ENCODE measurements at regions not wholly inside any gene's neighbourhood (a gene's known extent, or its start where the extent isn't known, plus 50 kb on each side); places are given as distances from the start of the nearest gene placed in this dataset.
"Not testable (repeated sequence)": the region's sequence is repeated elsewhere in the genome, so short reads cannot be mapped to it uniquely, and the experiment has no call there.

GRCh38 chr7:96561892-96562291 lies 147.8 kb downstream of the SEM1 start:
- Histone ChIP-seq H3K9me3 (no peaks in the 10 kb centered on the region), H3K36me3 (no peaks in the 10 kb centered on the region), H3K27ac (no peak overlapping the region), H3K4me3 (no peak overlapping the region), H3K27me3 (no peaks in the 10 kb centered on the region), H3K4me1 (no peaks in the 10 kb centered on the region)
- intact Hi-C loops (cut with DNase I; ENCODE audit: low total_unique reads) = no loop called here
- in situ Hi-C loops (cut with MboI; ENCODE audit: low pct_ligation_motif_present in 1 of 4, low pct_unique_long_range_greater_than_20kb in 1 of 4, low sequenced_read_pairs in 3 of 4) = no loop called here
- TF ChIP-seq POLR2A (IDR thresholded peaks at IDR 0.05) (no peak), EP300 (IDR thresholded peaks at IDR 0.05; ENCODE audit: low read depth) (no peak), CTCF (IDR thresholded peaks at IDR 0.05) (no peak), POLR2AphosphoS5 (IDR thresholded peaks at IDR 0.05) (no peak)
- no peak for DNase-seq
- WGBS, 2 donors (ENCODE audit: low coverage in 1 of 2) = 70 to 86% methylated on average over 1 of the region's 1 CpG

DNA sequence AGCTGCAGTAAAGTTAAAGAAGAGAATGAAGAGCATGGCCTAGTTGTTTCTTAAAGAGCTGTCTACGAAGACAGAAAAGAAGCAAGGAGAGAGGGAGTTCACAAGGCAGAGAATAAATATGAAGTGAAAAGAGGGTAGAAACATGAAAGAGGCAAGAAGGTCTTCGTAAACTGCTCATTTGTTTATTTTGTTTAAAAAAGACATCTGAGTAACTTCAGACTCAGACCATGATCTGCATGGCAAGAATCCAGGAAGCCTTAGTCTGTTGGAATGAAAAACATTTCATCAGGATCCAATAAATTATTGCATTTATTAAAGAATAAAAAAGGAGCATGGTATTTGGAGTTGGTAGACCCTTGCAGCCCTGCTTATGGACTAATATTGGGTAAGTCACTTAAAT lies 151.1 kb downstream of the SEM1 start:
- no peaks in the 10 kb centered on the region for H3K36me3 ChIP-seq
- 61% methylated on average over 2 of the region's 2 CpGs for WGBS, 2 donors (ENCODE audit: low coverage in 1 of 2)
- DNase-seq = no peak
- no peak overlapping the region for H3K27ac ChIP-seq
- no peaks in the 10 kb centered on the region for H3K4me1 ChIP-seq
- TF ChIP-seq POLR2AphosphoS5 (IDR thresholded peaks at IDR 0.05) (no peak), EP300 (IDR thresholded peaks at IDR 0.05; ENCODE audit: low read depth) (no peak), POLR2A (IDR thresholded peaks at IDR 0.05) (no peak), CTCF (IDR thresholded peaks at IDR 0.05) (no peak)
- no peaks in the 10 kb centered on the region for H3K9me3 ChIP-seq
- no peak overlapping the region for H3K4me3 ChIP-seq
- in situ Hi-C loops (cut with MboI; ENCODE audit: low pct_ligation_motif_present in 1 of 4, low pct_unique_long_range_greater_than_20kb in 1 of 4, low sequenced_read_pairs in 3 of 4) (no loop called here), intact Hi-C loops (cut with DNase I; ENCODE audit: low total_unique reads) (no loop called here)
- H3K27me3 ChIP-seq = no peaks in the 10 kb centered on the region

DNA sequence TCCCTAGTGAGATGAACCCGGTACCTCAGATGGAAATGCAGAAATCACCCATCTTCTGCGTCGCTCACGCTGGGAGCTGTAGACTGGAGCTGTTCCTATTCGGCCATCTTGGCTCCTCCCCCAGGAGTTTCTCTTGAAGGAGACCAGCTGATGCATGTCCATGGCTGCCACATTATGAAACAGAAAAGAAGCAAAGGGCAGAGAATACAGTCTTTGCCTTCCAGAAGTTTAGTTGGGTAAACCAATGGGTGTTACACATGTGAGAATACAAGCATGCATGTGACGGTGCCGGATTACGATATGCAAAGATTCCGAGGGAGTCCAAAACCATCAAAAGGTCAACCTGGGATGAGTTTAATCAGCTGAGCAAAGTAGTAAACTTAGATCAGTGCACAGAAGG lies 151.6 kb downstream of the SEM1 start:
- Histone ChIP-seq H3K4me1 (no peaks in the 10 kb centered on the region), H3K27ac (no peak overlapping the region), H3K27me3 (no peaks in the 10 kb centered on the region), H3K9me3 (no peaks in the 10 kb centered on the region), H3K36me3 (no peaks in the 10 kb centered on the region), H3K4me3 (no peak overlapping the region)
- TF ChIP-seq POLR2AphosphoS5 (IDR thresholded peaks at IDR 0.05) (no peak), POLR2A (IDR thresholded peaks at IDR 0.05) (no peak), CTCF (IDR thresholded peaks at IDR 0.05) (no peak), EP300 (IDR thresholded peaks at IDR 0.05; ENCODE audit: low read depth) (no peak)
- no peak for DNase-seq
- WGBS, 2 donors (ENCODE audit: low coverage in 1 of 2) = 67 to 98% methylated on average over 4 to 9 of the region's 9 CpGs
- intact Hi-C loops (cut with DNase I; ENCODE audit: low total_unique reads) (no loop called here), in situ Hi-C loops (cut with MboI; ENCODE audit: low pct_ligation_motif_present in 1 of 4, low pct_unique_long_range_greater_than_20kb in 1 of 4, low sequenced_read_pairs in 3 of 4) (no loop called here)

- H3K27me3 ChIP-seq; H3K27ac ChIP-seq; intact Hi-C loops (cut with DNase I; ENCODE audit: low total_unique reads); H3K9me3 ChIP-seq; H3K4me3 ChIP-seq; in situ Hi-C loops (cut with MboI; ENCODE audit: low pct_ligation_motif_present in 1 of 4, low pct_unique_long_range_greater_than_20kb in 1 of 4, low sequenced_read_pairs in 3 of 4); H3K36me3 ChIP-seq; H3K4me1 ChIP-seq; DNase-seq: not testable (repeated sequence)
- WGBS, 2 donors (ENCODE audit: low coverage in 1 of 2) = 71% methylated on average over 12 of the region's 13 CpGs; no CpG with 5 or more reads in 1 of the 2 donors
These were observed 152.0 kb downstream of the SEM1 start for GRCh38 chr7:96557598-96557997.

GRCh38 chr7:96548664-96549063 lies 161.0 kb downstream of the SEM1 start:
- DNase-seq = no peak
- WGBS, 2 donors (ENCODE audit: low coverage in 1 of 2) = 83 to 92% methylated on average over 5 of the region's 5 CpGs
- TF ChIP-seq EP300 (IDR thresholded peaks at IDR 0.05; ENCODE audit: low read depth) (no peak), POLR2A (IDR thresholded peaks at IDR 0.05) (no peak), CTCF (IDR thresholded peaks at IDR 0.05) (no peak)
- no peaks in the 10 kb centered on the region for H3K4me1 ChIP-seq
- H3K4me3 ChIP-seq = no peak overlapping the region
- no peaks in the 10 kb centered on the region for H3K9me3 ChIP-seq
- intact Hi-C loops (cut with DNase I; ENCODE audit: low total_unique reads) = no loop called here
- H3K27me3 ChIP-seq = no peaks in the 10 kb centered on the region
- no peaks in the 10 kb centered on the region for H3K36me3 ChIP-seq
- no peak overlapping the region for H3K27ac ChIP-seq
- in situ Hi-C loops (cut with MboI; ENCODE audit: low pct_ligation_motif_present in 1 of 4, low pct_unique_long_range_greater_than_20kb in 1 of 4, low sequenced_read_pairs in 3 of 4) = no loop called here

Data from transverse colon (tissue), 4 donors.